ENCODE measurements at regions not wholly inside any gene's neighbourhood (a gene's known extent, or its start where the extent isn't known, plus 50 kb on each side); places are given as distances from the start of the nearest gene placed in this dataset.
"Not testable (repeated sequence)": the region's sequence is repeated elsewhere in the genome, so short reads cannot be mapped to it uniquely, and the experiment has no call there.

- intact Hi-C loops (cut with micrococcal nuclease), result no loop called here
- TF ChIP-seq CTCF (IDR thresholded peaks at IDR 0.05), result no peak
- Mint-ChIP-seq H3K4me3 (no peak overlapping the region), H3K27me3 (no peaks in the 10 kb centered on the region), H3K4me1 (peaks cover 22% of the 10 kb centered on the region), H3K36me3 (ENCODE audit: low read depth) (no peaks in the 10 kb centered on the region), H3K9me3 (no peaks in the 10 kb centered on the region), H3K27ac (no peak overlapping the region)
- CTCF ChIA-PET, result no interaction called here
- POLR2A ChIA-PET, result no interaction called here
- ATAC-seq (ENCODE audit: low read depth) (no peak), DNase-seq (no peak)
Observed at GRCh38 chr20:30281584-30282197, 975.8 kb upstream of the DEFB115 start.

GRCh38 chr20:30283476-30284280 lies 973.8 kb upstream of the DEFB115 start:
- H3K36me3 Mint-ChIP-seq (ENCODE audit: low read depth); intact Hi-C loops (cut with micrococcal nuclease); CTCF ChIA-PET; H3K27me3 Mint-ChIP-seq; H3K9me3 Mint-ChIP-seq; POLR2A ChIA-PET; ATAC-seq (ENCODE audit: low read depth): not testable (repeated sequence)
- peak overlapping the region; percentile 66 for H3K27ac Mint-ChIP-seq
- H3K4me1 Mint-ChIP-seq, result peaks cover 26% of the 10 kb centered on the region
- peak overlapping the region; percentile 83 for H3K4me3 Mint-ChIP-seq
- peak; percentile 53 for DNase-seq

GRCh38 chr20:30284281-30284905 lies 973.1 kb upstream of the DEFB115 start:
- no peaks in the 10 kb centered on the region for H3K27me3 Mint-ChIP-seq
- intact Hi-C loops (cut with micrococcal nuclease), result no loop called here
- no peak for ATAC-seq (ENCODE audit: low read depth)
- peak overlapping the region; percentile 83 for H3K4me3 Mint-ChIP-seq
- H3K4me1 Mint-ChIP-seq, result peaks cover 31% of the 10 kb centered on the region
- H3K36me3 Mint-ChIP-seq (ENCODE audit: low read depth), result no peaks in the 10 kb centered on the region
- no peak overlapping the region for H3K27ac Mint-ChIP-seq
- POLR2A ChIA-PET, result no interaction called here
- DNase-seq, result no peak
- CTCF ChIA-PET, result no interaction called here
- no peak for TF ChIP-seq CTCF (IDR thresholded peaks at IDR 0.05)
- H3K9me3 Mint-ChIP-seq, result no peaks in the 10 kb centered on the region

- POLR2A ChIA-PET, result no interaction called here
- intact Hi-C loops (cut with micrococcal nuclease), result no loop called here
- no peak for TF ChIP-seq CTCF (IDR thresholded peaks at IDR 0.05)
- CTCF ChIA-PET, result no interaction called here
- no peak overlapping the region for H3K4me3 Mint-ChIP-seq
- no peak for ATAC-seq (ENCODE audit: low read depth)
- no peak for DNase-seq
- H3K4me1 Mint-ChIP-seq, result peaks cover 36% of the 10 kb centered on the region
- H3K36me3 Mint-ChIP-seq (ENCODE audit: low read depth), result no peaks in the 10 kb centered on the region
- H3K27ac Mint-ChIP-seq, result no peak overlapping the region
- no peaks in the 10 kb centered on the region for H3K27me3 Mint-ChIP-seq
- no peaks in the 10 kb centered on the region for H3K9me3 Mint-ChIP-seq
Observed at GRCh38 chr20:30285677-30286076, 971.8 kb upstream of the DEFB115 start.

- ChIA-PET CTCF (no interaction called here), POLR2A (no interaction called here)
- no peaks in the 10 kb centered on the region for H3K27me3 Mint-ChIP-seq
- peaks cover 38% of the 10 kb centered on the region for H3K4me1 Mint-ChIP-seq
- no peak overlapping the region for H3K27ac Mint-ChIP-seq
- TF ChIP-seq CTCF (IDR thresholded peaks at IDR 0.05), result no peak
- no peaks in the 10 kb centered on the region for H3K9me3 Mint-ChIP-seq
- DNase-seq, result no peak
- no peak overlapping the region for H3K4me3 Mint-ChIP-seq
- intact Hi-C loops (cut with micrococcal nuclease), result no loop called here
- ATAC-seq (ENCODE audit: low read depth), result no peak
- no peaks in the 10 kb centered on the region for H3K36me3 Mint-ChIP-seq (ENCODE audit: low read depth)
Observed at GRCh38 chr20:30286157-30286556, 971.3 kb upstream of the DEFB115 start.

GRCh38 chr20:30287459-30287858 lies 970.0 kb upstream of the DEFB115 start:
- CTCF ChIA-PET; intact Hi-C loops (cut with micrococcal nuclease): not testable (repeated sequence)

More at GRCh38 chr20:30287459-30287858, 970.0 kb upstream of the DEFB115 start:
- H3K27me3 Mint-ChIP-seq; H3K36me3 Mint-ChIP-seq (ENCODE audit: low read depth); ATAC-seq (ENCODE audit: low read depth); DNase-seq; H3K4me3 Mint-ChIP-seq; POLR2A ChIA-PET; H3K9me3 Mint-ChIP-seq: not testable (repeated sequence)
- Mint-ChIP-seq H3K27ac (peak overlapping the region; percentile 18), H3K4me1 (peaks cover 38% of the 10 kb centered on the region)
